HG03108 (cell line): ENCODE measurements at regions not wholly inside any gene's neighbourhood (a gene's known extent, or its start where the extent isn't known, plus 50 kb on each side); places are given as distances from the start of the nearest gene placed in this dataset.
"Not testable (repeated sequence)": the region's sequence is repeated elsewhere in the genome, so short reads cannot be mapped to it uniquely, and the experiment has no call there.

Experiments used
- ATAC-seq: cut with Tn5 transposase; IDR thresholded peaks from one replicate; pipeline ENCODE4 v1.9.1; 2021; ENCODE audit warnings: moderate library complexity; ENCODE audit not compliant: unreplicated experiment

DNA sequence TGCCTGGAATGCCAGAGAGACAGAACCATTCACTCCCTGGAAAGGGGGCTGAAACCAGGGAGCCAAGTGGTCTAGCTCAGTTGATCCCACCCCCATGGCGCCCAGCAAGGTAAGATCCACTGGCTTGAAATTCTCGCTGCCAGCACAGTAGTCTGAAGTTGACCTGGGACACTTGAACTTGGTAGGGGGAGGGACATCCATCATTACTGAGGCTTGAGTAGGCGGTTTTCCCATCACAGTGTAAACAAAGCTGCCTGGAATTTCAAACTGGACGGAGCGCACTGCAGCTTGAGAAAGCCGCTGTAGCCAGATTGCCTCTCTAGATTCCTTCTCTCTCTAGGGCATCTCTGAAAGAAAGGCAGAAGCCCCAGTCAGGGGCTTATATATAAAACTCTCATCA, 310.7 kb upstream of the DPPA4 start:
- no peak for ATAC-seq

DNA sequence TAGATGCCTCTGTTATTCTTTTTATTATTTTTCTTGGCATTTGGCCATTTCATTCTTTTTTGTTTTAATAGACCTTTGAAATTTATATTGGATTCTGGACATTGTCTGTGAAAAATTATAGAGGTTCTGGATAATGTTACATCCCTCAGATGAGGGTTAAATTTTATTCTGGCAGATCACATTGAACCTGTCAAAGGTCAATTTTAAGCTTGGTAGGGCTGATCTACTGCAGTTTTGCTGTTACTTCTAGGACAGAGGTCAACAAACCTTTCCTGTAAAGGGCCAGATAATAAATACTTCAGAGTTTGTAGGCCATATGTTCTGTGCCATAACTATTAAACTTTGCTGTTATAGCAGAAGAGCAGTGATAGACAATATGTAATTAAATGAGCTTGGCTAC, 318.9 kb upstream of the DPPA4 start:
- ATAC-seq: no peak

DNA sequence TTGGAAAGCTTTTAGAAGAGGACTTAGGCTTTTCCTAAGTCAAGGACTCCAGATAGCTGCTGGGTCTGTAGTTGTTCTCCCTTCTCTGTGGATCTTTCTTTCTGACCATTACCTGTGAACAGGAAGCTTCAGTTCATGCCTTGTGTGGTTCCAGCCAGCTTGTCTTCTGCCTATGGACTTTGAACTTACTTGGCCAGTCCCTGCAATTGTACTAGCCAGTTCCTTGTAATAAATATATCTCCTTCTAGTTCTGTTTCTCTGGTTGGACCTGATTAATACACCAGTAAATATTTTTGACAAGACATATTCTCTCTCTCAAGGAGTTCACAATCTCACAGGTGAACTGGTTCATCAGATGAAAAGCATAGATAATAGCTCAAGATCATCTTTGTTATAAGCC, 341.3 kb upstream of the DPPA4 start:
- no peak for ATAC-seq

DNA sequence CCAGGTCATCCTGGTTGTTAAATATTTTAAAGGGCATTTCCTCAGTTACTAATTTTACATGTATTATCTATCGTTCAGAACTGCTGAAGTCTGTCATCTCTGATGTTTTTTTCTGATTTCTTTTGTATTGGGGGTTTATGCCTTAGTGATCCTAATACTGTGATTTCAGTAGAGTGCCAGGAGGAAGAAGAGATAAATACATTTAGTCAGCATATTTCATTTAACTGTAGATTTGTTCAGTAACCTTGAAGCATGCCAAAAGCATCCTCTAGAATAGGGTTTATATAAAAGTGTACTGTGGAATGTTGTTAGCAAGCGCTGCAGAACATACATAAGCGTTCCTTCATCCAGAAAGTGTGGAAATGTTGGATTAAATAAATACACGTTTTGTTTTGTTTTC, 342.3 kb upstream of the DPPA4 start:
- no peak for ATAC-seq

DNA sequence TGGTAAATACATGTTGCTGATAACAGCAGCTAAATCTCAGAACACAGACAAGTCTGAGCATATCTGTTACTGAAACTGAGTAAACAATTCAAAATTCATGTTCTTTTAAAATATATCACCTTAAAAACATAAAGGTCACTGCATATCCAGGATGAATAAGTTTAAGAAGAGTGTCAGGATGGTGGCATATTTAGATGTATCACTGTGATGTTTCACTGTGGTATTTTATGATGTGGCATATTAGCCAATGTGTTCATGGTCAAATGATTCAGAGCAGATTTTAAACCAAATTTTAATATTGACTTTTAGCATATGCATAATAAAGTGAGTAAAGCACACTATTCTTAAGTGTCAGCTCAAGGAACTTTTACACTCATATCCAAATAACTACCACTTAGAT, 346.4 kb upstream of the DPPA4 start:
- ATAC-seq: no peak

DNA sequence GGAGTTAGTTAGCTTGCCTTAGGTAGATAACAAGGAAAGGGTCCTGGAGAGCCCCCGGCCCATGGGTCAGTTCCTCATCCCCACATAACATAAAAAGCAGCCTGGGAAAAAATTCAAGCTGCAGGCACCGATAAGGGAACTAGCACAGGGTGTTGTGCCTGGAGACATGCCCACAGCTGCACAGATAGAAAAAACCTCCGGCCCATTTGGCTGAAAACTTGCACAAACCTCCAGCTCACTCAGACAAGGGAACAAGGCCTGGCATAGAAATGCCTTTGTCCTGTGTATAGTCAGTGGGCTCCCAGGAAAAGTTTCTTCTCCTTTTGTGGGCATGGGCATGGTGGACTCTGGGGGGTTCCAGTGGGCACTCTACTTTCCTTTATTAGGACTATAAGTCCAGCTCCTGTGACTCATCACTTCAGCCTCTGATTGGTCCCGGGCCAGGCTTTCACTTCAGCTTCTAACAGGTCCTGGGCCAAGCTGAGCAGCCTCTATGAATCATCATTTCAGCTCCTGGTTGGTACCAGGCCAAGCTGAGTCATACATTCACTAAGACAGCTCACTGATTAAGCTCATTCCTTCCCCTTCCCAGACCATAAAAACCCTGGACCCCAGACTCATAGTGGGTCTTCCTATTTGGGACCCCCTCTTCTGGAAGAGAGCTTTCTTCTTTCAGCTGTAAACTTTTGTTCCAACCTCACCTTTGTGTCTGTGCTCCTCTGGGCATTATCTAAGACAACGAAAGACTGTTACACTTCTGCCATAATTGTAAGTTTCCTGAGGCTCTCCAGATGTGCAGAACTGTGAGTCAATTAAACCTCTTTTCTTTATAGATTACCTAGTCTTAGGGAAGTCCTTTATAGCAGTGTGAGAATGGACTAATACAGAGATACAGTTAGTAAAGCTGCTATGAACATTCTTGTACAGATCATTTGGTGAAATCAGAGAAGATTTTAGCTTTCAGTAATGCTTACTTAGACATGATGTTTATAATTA, 348.0 kb upstream of the DPPA4 start:
- ATAC-seq: no peak

DNA sequence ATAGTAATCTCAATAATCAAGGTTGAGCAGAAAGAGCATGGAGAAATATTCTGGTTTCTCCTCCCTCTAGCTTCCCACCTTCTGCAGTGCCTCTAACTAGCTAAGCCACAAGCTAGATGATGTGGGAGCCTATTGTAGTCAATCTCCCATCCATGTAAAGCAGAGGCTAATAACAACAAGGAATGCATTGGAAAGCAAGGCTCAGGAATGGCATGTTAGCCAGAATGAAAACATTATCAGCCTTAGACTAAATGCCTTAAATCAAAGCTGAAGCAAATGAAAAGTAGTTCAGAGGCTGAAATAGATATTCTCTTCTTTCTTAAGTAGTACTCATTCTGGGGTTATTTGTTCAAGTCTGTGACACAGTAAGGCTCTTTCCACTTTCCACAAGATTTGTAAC, 350.3 kb upstream of the DPPA4 start:
- no peak for ATAC-seq

DNA sequence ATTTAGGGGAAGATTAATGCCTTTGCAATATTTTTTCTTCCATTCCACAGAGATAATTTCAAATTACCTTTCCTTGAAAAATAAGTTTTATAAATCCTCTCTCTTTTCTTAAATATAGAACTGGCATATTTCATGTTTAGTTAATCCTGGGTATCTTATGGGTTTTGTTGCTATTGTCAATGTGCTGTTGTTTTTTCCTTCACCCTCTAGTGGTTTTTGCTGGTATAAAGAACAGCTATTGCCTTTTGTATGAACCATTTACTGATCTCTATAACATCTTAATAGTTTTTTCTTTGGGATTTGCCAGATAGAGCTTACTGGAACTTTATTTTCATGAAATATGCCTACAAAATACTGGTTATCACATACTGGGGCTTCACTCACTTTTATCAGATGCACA, 359.6 kb upstream of the DPPA4 start:
- ATAC-seq: no peak

DNA sequence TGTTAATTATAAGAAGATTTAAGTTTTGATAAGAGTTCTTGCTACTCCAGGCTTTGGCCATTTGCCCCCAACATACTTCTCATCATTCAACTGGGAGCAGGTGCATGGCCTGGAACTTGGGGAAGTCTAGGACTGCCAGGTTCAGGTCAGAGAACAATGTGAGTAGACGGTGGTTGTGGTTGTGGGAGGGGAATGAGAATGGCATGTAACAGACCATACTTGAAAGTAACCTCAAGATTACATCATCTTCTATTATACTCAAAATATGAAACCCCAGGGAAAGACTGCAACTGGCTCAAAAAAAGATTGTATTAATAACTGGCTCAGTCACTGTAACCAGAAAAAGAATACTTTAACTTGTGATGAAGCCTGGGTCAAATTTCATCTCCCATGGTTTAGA, 364.9 kb upstream of the DPPA4 start:
- ATAC-seq: no peak

DNA sequence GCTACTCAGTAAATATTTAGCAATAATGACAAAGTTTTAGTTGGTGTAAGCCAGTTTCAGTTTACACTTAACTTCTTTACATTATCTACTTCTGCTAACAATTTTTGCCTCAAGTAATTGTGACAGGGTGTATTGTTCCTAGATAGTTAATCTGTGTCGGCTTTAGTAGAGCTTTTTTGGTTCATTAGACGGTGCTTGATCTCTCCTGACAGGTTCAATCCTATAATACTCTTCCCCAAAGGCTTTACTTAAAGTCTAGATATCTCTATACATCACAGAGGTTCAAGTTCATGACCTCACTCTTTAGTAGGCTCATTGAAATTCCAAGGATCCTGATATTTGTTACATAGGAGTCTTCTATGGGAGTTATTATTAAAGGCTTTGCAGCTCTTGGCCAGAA, 365.6 kb upstream of the DPPA4 start:
- no peak for ATAC-seq

DNA sequence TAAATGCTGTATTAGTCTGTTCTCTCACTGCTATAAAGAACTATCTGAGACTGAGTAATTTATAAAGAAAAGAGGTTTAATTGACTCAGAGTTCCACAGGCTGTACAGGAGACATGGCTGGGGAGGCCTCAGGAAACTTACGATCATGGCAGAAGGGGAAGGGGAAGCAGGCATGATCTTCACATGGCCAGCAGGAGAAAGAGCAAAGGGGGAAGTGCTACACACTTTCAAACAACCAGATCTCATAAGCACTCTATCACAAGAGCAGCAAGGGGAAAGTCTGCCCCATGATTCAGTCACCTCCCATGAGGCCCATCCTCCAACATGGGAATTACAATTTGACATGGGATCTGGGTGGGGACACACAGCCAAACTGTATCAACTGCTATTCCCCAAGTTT, 367.8 kb upstream of the DPPA4 start:
- ATAC-seq: not testable (repeated sequence)

DNA sequence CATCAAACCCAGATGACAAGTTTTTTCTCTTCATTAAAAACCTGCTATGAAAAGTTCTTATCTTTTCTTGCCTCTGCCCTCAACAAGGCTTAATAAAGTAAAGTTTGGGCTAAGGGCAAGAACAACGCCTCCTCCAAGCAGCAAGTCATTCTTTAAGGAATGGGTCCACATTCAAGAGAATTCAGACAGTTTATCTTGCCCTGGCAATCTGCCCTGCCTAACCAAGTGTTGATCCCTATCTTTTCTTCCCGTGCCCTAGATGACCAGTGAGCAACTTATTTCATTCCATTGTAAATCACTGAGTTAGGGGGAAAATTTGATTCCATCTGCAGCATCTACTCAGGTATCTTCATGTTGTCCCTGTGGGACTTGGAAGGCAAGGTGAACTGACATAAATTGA, 370.3 kb upstream of the DPPA4 start:
- ATAC-seq: no peak

DNA sequence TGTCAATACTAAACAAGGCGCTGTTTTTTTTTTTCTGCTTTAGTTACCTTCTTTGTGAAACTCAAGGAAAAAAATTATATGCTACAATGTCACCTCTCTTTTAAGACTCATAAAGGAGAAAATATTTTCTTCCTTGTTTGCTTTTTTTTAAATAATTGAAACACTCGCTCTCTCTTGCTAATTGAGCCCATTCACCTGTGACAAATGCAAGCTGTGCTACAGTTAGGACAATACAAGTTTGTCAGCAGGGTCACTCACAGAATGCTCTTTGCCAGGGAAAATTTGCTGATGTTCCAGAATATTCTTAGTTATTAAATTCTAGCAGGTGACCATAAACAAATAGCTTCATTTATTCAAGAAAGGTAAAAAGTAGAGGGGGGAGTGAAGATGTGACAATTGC, 375.9 kb upstream of the DPPA4 start:
- no peak for ATAC-seq

DNA sequence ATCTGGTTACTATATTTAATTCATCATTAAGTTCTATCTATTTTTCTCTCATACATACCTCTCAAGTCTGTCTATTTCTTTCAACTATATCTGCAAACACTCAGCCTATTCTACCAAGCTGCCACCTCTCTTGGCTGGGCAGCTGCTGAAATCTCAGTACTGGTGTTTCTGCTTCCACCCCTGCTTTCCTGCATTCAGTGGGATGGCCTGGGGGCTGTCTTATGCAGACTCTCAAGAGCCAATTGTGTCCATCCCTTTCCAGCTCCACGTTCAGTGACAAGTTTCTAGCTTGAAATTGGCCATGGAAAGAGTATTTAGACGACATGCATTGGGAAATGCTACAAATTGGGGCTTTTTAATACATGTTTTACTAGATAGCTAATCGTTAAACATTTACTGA, 378.4 kb upstream of the DPPA4 start:
- no peak for ATAC-seq

DNA sequence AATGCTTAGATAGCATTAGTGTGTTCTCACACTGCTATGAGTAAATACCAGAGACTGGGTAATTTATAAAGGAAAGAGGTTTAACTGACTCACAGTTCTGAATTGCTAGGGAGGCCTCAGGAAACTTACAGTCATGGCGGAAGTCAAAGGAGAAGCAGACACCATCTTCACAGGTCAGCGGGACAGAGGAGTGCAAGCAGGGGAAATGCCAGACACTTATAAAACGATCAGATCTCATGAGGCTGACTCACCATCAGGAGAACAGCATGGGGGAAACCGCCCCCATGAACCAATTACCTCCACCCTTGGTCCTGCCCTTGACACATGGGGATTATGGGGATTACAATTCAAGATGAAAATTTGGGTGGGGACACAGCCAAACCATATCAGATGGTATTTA, 381.5 kb upstream of the DPPA4 start:
- ATAC-seq: no peak

DNA sequence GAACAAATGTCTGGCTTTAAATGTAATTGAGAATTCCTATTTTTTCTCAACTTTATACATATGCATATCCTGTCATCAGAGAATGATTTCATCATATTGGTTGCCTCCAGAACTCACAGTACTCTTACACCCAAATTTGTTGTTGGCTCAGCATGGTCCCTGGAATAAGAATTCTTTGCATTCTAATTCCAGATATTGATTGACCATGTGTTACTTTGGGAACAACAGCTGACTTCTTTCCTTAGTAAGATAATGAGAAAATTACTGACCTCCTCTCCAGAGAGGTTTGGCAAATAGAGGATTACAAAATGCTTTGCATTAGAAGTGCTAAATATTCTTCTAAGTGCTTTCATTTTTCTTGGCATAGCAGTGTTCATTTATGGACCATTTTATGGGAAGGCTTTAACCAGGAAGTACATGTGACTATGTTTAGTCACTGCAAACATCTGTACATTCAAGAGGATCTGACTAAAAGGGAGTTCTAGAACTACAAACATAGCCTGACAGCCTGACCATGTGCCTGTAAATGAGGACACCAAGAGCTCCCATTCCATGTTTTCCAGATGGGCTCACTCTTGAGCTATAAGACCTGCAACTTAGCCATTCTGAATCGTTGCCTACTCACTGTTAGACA, 391.6 kb upstream of the DPPA4 start:
- no peak for ATAC-seq

DNA sequence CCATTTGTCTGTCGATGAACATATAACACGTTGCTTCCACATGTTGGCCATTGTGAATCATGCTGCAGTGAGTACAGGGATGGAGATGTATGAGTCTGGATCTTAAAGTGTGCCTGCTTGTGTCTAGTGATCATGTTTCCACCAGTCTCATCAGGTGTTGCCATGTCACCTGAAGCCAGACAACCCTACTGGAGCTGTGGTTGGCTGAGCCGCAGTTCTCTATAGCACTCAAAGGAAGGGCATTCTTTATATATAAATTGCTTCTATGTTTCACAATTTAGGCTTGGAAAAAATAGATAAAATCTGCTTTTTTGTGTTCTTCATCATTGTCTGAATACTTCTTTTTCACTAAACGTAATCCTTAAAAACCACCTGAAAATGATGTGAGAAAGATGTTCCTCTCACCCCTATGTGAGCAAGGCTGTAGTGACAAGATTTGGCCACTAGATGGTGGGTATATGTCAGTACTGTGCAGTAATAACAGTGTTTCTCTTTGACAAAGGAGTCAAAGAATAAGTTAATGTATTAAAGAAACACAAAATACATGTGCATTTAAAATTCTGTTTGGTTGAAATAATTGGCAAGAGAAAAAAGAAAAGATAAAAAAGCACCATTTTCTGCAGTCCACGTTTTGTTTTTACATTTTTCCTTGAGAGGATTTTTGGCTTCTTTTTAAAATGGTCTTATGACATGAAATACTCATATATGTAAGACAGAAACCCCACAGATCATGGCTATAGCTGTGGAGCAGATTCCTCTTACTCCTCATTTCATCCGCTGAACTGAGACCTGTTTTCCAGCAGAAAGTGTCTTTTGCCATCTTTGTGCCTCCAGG, 394.5 kb upstream of the DPPA4 start:
- no peak for ATAC-seq

DNA sequence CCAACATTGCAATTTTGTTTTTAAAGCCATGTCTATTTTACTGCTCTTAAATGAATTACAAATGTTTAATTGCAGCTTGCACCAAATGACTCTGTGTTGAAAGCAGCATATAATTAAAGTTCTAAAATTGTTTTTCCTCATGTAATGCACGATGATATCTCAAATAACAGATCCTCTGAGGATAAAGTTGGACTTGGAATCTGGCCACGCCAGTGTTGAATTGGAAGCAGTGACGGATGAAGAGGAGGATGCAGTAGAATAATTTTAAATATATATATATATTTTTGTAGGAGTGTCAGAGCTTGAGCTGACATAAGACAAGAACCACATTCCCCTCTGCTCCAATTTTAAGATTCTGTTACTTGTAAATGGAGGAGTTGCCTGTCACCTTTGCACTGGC, 406.6 kb upstream of the DPPA4 start:
- ATAC-seq: no peak

DNA sequence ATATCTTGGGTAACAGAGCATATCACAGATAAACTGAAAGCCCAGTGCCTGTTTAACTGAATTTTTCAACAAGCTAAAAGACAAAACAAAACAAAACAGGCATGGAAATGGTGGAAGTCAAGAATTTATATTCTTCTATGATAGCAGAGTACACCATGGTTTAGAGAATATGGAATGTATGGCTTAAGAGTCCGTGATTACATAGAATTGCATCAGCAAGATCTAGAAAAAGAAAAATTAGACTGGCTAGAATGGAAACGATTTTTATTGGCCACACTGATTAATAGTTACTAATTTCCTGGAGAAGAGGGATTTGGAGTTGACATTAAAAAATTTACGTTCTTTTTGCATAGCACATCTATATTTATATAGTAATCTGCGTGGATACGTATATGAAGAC, 435.2 kb upstream of the DPPA4 start:
- no peak for ATAC-seq

DNA sequence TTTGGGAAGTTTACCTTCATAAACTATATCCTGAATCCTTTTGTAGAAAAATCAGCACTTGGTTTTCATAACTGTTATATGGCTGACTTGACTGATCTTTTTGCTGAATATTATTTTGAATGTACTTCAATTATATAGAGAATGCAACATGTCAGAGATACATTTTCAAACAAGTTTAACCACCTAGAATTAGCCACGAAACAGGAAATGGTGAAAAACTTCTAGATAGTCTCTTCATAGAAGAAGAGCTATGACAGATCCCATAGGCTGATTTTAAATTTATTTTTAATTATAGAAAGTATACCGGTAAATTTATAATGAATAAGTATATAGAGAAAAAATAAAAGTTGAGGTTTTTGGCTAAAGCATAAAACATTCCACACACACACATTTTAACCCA, 436.8 kb upstream of the DPPA4 start:
- no peak for ATAC-seq

DNA sequence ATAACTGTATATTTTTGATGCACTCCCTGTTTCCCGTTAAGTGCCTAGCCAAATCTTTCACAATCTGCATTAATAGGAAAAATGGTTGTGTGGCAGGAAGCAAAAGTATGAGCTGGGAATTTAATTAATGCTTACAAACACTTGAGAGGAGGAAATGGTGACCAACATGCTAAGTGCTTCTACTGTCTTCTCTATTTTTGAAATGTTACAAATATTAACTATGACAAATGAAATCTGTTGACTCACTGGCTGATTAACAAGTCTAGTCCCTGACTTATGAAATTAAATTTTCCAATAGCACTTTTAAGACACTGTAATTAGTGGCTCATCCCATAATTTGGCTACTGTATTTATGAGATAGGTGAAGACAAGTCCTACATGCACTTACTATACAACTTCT, 446.9 kb upstream of the DPPA4 start:
- no peak for ATAC-seq
